ENCODE measurements at regions not wholly inside any gene's neighbourhood (a gene's known extent, or its start where the extent isn't known, plus 50 kb on each side); places are given as distances from the start of the nearest gene placed in this dataset.
"Not testable (repeated sequence)": the region's sequence is repeated elsewhere in the genome, so short reads cannot be mapped to it uniquely, and the experiment has no call there.

DNA sequence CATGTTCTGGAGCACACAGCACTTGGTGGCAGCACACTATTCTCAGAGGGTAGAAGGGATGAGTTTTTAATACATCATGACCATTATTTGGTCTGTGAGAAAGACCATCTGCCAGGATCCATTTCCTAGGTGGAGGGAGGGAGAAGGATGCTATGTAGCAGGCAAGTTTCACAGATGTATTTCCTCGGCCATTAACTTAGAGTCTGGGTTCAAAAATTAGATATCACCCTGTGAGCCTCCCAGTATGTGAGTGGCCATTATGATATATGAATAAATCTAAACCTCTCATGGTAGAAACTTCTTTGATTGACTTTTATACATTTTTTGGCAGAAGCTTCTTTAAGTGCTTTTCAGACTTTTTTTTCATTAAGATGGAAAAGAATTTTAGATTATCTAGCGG is 133.9 kb downstream of the SREK1 start:
- Mint-ChIP-seq H3K36me3 (ENCODE audit: insufficient read depth in 2 of 2) (no peaks in the 10 kb centered on the region), H3K9me3 (no peaks in the 10 kb centered on the region), H3K27me3 (ENCODE audit: low read depth) (no peaks in the 10 kb centered on the region), H3K4me3 (no peak overlapping the region), H3K4me1 (ENCODE audit: low read depth) (no peaks in the 10 kb centered on the region), H3K27ac (no peak overlapping the region)
- DNase-seq (no peak), ATAC-seq (replicated peaks in 1 of 2) (no peak)

DNA sequence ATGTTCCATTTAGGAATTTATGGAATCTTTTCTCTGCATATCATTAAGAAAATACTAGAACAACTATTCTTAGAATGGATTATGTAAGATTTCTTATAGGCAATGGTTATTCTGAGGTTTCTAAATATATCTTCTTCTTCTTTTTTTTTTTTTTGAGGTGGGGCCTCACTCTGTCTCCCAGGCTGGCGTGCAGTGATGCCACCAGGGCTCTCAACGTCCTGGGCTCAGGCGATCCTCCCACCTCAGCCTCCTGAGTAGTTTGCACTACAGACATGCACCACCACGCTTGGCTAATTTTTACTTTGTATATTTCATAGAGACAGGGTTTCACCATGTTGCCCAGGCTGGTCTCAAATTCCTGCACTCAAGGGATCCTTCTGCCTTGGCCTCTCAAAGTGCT is 137.2 kb downstream of the SREK1 start:
- DNase-seq (no peak), ATAC-seq (replicated peaks in 1 of 2) (no peak)
- no peak overlapping the region for H3K4me3 Mint-ChIP-seq
- no peak overlapping the region for H3K27ac Mint-ChIP-seq
- H3K9me3 Mint-ChIP-seq: no peaks in the 10 kb centered on the region
- no peaks in the 10 kb centered on the region for H3K36me3 Mint-ChIP-seq (ENCODE audit: insufficient read depth in 2 of 2)
- H3K27me3 Mint-ChIP-seq (ENCODE audit: low read depth): no peaks in the 10 kb centered on the region
- peaks cover 5% of the 10 kb centered on the region for H3K4me1 Mint-ChIP-seq (ENCODE audit: low read depth)

DNA sequence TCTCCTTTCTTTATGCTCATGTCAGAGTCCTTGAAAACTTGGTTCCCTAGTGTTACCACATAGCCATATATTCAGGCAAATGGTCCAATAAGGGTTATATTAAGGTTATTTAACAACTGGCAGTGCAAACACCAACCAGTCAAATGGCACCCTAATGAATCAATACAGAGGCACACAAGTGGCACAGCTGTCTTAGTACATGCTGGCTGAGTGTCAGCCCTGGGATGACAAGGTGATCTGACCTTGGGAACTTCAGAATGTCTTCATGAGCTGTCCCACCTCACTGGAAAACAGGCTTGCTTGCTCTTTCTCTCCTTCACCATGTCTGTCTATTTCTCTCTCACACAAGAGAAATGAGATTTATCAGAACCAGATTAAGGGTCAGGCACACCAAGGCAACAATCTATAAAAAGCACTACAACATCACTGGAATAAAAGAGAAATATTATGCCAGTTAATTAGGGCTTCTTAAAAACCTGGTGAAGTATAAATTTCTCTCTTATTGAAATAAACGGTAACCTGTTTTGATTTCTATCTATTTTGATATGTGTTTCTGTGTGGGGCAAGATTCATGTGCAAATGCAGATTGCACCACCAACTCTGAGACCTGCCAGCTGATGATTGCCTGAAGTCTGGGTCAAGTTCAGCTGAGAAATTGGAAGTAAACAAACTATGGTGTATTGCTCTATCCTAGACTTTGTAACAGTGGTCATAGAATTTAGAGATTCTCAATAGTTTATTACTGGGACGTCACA is 140.7 kb downstream of the SREK1 start:
- Mint-ChIP-seq H3K4me1 (ENCODE audit: low read depth) (peaks cover 5% of the 10 kb centered on the region), H3K36me3 (ENCODE audit: insufficient read depth in 2 of 2) (no peaks in the 10 kb centered on the region), H3K27me3 (ENCODE audit: low read depth) (no peaks in the 10 kb centered on the region), H3K9me3 (peaks cover 0 to 3% of the 10 kb centered on the region in 2 donors), H3K27ac (no peak overlapping the region), H3K4me3 (no peak overlapping the region)
- ATAC-seq (replicated peaks in 1 of 2) (no peak), DNase-seq (no peak)

DNA sequence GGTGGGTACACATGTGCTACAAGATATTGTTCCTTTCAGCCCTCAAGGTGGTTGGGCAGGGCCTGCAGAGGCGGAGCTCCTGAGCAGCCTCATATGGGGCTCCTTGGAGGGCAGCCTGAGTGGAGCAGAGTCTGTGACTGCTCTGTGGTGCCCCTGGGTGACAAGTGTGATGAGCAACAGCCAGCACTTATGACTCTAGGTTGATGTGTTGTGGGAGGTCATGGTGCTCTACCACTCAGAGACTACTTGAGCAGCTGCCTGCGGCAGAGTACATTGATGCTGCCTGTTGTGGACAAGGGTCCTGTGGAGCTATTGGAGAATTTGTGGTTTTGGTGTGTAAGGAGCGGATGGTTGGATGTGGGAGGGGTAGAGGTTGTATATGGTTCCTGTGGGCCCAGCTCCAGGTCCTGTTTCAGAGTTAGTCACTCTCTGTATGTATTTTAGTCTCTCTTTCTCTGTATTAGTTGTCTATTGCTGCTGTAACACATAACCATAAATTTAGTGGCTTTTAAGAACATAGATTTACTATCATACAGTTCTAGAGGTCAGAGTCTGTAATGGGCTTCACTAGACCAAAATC is 141.3 kb downstream of the SREK1 start:
- Mint-ChIP-seq H3K4me3 (no peak overlapping the region), H3K27ac (no peak overlapping the region), H3K27me3 (ENCODE audit: low read depth) (no peaks in the 10 kb centered on the region), H3K36me3 (ENCODE audit: insufficient read depth in 2 of 2) (no peaks in the 10 kb centered on the region), H3K4me1 (ENCODE audit: low read depth) (peaks cover 5% of the 10 kb centered on the region), H3K9me3 (peaks cover 0 to 3% of the 10 kb centered on the region in 2 donors)
- ATAC-seq (replicated peaks in 1 of 2) (peak; percentile 90 to 93), DNase-seq (peak; percentile 27 to 35)

DNA sequence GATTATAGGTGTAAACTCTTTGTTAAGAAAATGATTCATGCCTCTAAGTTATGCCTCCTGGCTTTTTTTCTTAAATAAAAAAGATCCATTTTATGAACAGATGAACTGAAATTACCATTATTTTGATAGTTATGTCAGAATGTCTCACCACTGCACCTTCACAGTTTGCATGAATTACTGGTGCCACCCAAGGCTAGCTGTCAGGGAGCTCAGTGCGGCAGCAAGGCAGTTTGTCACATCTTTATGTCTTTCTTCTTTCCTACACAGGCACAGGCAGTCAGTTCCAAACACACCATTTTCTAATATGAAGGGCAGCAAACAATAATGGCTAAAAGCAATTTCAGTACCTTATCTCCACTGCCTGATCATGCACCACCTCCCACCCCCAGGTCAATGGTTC is 147.7 kb downstream of the SREK1 start:
- no peak for DNase-seq
- no peak overlapping the region for H3K4me3 Mint-ChIP-seq
- H3K9me3 Mint-ChIP-seq: peaks cover 0 to 3% of the 10 kb centered on the region in 2 donors
- H3K27me3 Mint-ChIP-seq (ENCODE audit: low read depth): no peaks in the 10 kb centered on the region
- ATAC-seq (replicated peaks in 1 of 2): no peak
- no peaks in the 10 kb centered on the region for H3K4me1 Mint-ChIP-seq (ENCODE audit: low read depth)
- no peaks in the 10 kb centered on the region for H3K36me3 Mint-ChIP-seq (ENCODE audit: insufficient read depth in 2 of 2)
- no peak overlapping the region for H3K27ac Mint-ChIP-seq

DNA sequence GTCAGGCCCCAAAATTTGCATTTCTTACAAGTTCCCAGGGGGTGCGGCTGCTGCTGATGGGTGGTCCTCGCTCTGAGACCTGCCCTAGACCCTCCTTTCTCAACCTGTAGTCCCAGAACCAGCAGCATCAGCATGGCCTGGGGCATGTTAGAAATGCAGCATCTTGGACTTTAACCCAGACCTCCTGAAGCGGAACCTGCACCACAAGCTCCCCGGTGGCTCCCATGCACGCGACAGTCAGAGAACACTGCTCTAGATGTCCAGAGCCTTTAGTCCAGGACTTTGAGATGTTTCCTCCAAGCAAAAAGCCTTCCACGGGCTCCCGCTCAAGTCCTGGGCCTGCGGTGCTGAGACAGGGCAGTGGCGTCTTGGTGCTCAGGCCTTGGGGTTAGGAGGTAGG is 149.8 kb downstream of the SREK1 start:
- not testable (repeated sequence) for H3K4me3 Mint-ChIP-seq; H3K27me3 Mint-ChIP-seq (ENCODE audit: low read depth); ATAC-seq (replicated peaks in 1 of 2); H3K36me3 Mint-ChIP-seq (ENCODE audit: insufficient read depth in 2 of 2); H3K4me1 Mint-ChIP-seq (ENCODE audit: low read depth); H3K9me3 Mint-ChIP-seq; DNase-seq; H3K27ac Mint-ChIP-seq

DNA sequence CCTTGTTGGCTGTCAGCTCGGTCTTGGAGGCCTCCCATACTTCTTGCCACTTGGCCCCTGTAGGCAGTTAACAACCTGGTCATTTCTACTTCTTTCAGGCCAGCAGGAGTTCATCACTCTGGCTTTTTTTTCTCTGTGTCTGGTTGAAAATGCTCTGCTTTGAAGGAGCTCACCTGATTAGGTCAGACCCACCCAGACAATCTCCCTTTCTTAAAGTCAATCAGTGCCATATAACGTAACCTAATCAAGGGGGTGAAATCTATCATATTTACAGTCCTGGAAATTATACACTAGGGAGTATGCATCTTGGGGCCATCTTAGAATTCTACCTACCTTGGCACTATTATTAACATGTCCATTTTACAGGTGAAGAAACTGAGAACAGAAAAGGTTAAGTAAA is 155.4 kb downstream of the SREK1 start:
- no peak for ATAC-seq (replicated peaks in 1 of 2)
- H3K4me3 Mint-ChIP-seq: no peak overlapping the region
- H3K9me3 Mint-ChIP-seq: no peaks in the 10 kb centered on the region
- H3K27ac Mint-ChIP-seq: no peak overlapping the region
- H3K36me3 Mint-ChIP-seq (ENCODE audit: insufficient read depth in 2 of 2): no peaks in the 10 kb centered on the region
- no peaks in the 10 kb centered on the region for H3K4me1 Mint-ChIP-seq (ENCODE audit: low read depth)
- DNase-seq: no peak
- no peaks in the 10 kb centered on the region for H3K27me3 Mint-ChIP-seq (ENCODE audit: low read depth)

DNA sequence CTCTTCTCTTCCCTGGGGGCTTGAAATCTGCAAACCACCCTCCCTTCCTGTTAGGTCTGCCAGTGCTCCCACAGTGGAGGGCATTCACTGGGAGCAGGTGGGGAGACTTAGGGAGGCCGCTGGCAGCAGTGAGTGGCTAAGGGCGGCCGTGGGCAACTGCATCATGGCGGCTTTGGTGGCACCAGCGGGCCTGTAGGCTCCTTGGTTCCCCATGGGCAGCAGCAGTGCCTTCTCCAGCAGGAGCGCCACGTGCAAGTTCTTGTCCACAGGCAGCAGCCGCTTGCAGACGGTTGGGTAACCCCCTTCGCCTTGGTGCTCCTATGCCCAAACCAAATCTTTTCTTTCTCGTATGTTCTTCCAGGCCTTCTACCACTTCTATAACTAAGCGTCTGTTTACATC is 158.2 kb downstream of the SREK1 start:
- Mint-ChIP-seq H3K27me3 (ENCODE audit: low read depth) (peaks cover 13% of the 10 kb centered on the region), H3K9me3 (no peaks in the 10 kb centered on the region), H3K4me1 (ENCODE audit: low read depth) (peaks cover 7% of the 10 kb centered on the region), H3K36me3 (ENCODE audit: insufficient read depth in 2 of 2) (no peaks in the 10 kb centered on the region), H3K4me3 (no peak overlapping the region), H3K27ac (no peak overlapping the region)
- ATAC-seq (replicated peaks in 1 of 2) (no peak), DNase-seq (no peak)

DNA sequence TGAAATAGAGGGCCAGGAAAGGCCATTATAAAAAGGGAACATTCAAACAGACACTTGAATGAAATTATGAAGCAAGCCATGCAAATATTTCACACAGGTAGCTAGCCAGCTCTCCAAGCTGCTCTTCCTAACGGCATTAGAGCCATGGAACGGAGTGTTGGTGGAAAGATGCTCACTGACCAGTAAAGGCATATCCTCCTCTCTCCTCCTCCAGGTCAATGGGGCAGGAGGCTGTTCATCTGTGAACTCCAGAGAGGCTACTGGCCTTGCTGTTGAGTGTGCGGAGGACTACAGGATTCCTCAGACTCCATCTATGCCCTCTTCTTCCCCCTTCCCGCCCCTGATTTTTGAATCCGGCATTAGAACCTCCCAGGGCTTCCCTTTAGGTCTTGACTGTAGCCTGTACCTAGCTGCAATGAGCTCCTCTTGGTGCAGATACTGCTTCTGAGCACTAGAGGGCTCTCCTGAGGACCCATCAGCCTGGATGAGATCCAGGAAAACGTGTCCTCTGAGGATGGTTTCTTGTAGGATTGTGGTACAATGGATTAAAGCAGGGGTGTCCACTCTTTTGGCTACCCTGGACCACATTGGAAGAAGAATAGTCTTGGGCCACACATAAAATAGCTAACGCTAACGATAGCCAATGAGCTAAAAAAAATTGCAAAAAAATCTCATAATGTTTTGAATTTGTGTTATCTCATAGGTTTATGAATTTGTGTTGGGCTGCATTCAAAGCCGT is 162.2 kb downstream of the SREK1 start:
- H3K4me1 Mint-ChIP-seq (ENCODE audit: low read depth): peaks cover 7% of the 10 kb centered on the region
- H3K9me3 Mint-ChIP-seq: peaks cover 0 to 2% of the 10 kb centered on the region in 2 donors
- DNase-seq (peak; percentile 31 to 39), ATAC-seq (replicated peaks in 1 of 2) (peak; percentile 50 to 60)
- no peaks in the 10 kb centered on the region for H3K36me3 Mint-ChIP-seq (ENCODE audit: insufficient read depth in 2 of 2)
- no peak overlapping the region for H3K4me3 Mint-ChIP-seq
- no peak overlapping the region for H3K27ac Mint-ChIP-seq
- peaks cover 13% of the 10 kb centered on the region for H3K27me3 Mint-ChIP-seq (ENCODE audit: low read depth)

DNA sequence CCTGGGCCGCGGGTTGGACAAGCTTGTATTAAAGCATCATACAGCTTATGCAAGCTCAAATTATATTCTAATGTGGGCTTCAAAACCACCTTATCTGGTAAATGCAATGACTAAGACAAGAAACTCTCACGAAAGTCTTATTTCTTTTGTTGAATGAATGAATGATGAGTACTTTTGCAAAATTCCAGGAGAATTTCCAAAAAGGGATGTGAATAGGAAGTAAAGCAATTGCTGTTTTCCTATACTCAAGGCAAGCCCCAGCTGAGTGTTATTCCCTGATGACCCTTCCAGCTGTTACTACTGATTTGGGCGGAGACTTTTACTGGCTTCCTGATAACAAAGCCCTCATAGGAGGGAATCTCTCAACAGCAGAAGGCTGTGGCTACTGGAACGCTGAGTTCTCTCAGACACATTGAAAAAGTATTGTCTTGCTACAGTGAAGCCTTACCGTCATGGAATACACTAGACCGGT is 162.8 kb downstream of the SREK1 start:
- Mint-ChIP-seq H3K36me3 (ENCODE audit: insufficient read depth in 2 of 2) (no peaks in the 10 kb centered on the region), H3K27me3 (ENCODE audit: low read depth) (peaks cover 13% of the 10 kb centered on the region), H3K4me1 (ENCODE audit: low read depth) (peaks cover 7% of the 10 kb centered on the region), H3K9me3 (peaks cover 0 to 2% of the 10 kb centered on the region in 2 donors), H3K27ac (no peak overlapping the region), H3K4me3 (no peak overlapping the region)
- DNase-seq (no peak), ATAC-seq (replicated peaks in 1 of 2) (no peak)

DNA sequence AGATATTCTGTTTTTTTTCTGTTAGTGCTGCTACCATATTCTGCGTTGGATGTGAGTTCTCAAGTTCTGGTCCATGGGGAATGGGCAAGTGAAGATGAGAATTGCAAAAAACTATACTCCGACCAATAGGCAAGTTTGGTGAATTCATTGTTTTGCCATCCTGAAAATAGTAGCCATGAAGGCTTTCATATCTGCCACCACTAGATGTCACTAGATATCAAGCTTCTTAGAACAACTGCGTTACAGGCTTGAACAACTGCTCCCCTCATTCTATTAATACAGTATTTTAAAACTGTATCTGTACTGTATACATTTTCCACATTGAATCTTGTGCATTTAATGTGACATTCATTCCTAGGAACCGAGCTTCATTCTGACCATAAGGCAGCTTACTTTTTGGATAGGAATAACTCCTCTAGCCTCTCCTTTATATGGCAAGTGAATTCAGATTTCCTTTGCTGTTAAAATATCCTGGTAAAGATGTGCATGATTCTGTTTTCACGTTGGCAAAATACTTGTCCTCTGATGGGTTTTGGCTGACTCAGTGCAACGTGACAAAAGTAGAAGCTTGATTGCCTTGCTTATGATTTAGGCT is 163.6 kb downstream of the SREK1 start:
- Mint-ChIP-seq H3K27ac (no peak overlapping the region), H3K36me3 (ENCODE audit: insufficient read depth in 2 of 2) (no peaks in the 10 kb centered on the region), H3K9me3 (peaks cover 0 to 2% of the 10 kb centered on the region in 2 donors), H3K27me3 (ENCODE audit: low read depth) (peaks cover 13% of the 10 kb centered on the region), H3K4me3 (no peak overlapping the region), H3K4me1 (ENCODE audit: low read depth) (peaks cover 7% of the 10 kb centered on the region)
- ATAC-seq (replicated peaks in 1 of 2) (peak in 1 of 2 donors; percentile 30), DNase-seq (peak in 1 of 2 donors; percentile 21)

DNA sequence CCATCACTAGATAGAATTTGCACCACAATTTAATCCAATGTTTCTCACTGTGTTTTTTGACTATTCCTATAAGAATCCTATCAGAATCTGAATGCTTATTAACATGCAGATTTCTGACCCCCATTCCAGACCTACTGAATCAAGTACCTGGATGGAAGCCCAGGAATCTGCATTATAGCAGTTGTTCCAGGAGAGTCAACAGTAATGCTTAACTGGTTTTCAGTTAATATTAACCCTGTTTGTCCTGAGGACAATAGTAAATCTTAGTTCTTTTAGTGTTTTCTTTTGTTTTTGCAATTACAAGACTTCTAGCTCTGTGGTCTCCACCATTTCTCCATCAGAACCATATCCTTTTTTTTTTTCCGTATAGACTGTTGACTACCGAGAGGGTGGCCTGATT is 168.2 kb downstream of the SREK1 start:
- DNase-seq: no peak
- no peak for ATAC-seq (replicated peaks in 1 of 2)
- no peaks in the 10 kb centered on the region for H3K4me1 Mint-ChIP-seq (ENCODE audit: low read depth)
- H3K36me3 Mint-ChIP-seq (ENCODE audit: insufficient read depth in 2 of 2): peaks cover 2 to 4% of the 10 kb centered on the region in 2 donors
- H3K27ac Mint-ChIP-seq: no peak overlapping the region
- peaks cover 0 to 8% of the 10 kb centered on the region in 2 donors for H3K9me3 Mint-ChIP-seq
- H3K27me3 Mint-ChIP-seq (ENCODE audit: low read depth): no peaks in the 10 kb centered on the region
- H3K4me3 Mint-ChIP-seq: no peak overlapping the region

DNA sequence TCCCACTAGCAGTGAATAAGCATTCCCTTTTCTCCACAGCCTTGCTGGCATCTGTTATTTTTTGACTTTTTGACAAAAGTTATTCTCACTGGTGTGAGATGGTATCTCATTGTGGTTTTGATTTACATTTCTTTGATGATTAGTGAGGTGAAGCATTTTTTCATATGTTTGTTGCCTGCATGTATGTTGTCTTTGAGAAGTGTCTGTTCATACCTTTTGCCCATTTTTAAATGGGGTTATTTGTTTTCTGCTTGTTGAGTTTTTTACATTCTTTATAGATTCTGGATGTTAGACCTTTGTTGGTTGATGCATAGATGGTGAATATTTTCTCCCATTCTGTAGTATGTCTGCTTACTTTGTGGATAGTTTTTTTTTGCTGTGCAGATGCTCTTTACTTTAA is 171.7 kb downstream of the SREK1 start:
- Mint-ChIP-seq H3K4me1 (ENCODE audit: low read depth) (no peaks in the 10 kb centered on the region), H3K27me3 (ENCODE audit: low read depth) (peaks cover 21% of the 10 kb centered on the region), H3K36me3 (ENCODE audit: insufficient read depth in 2 of 2) (peaks cover 2 to 4% of the 10 kb centered on the region in 2 donors), H3K27ac (no peak overlapping the region), H3K9me3 (peaks cover 0 to 6% of the 10 kb centered on the region in 2 donors), H3K4me3 (no peak overlapping the region)
- DNase-seq (no peak), ATAC-seq (replicated peaks in 1 of 2) (no peak)

Measured in activated T-cell treated with anti-CD3 and anti-CD28 coated beads, Interleukin-2, amount 50 U/mL, for 72 hours (primary cell).